SK-N-SH (cell line): ENCODE measurements at regions not wholly inside any gene's neighbourhood (a gene's known extent, or its start where the extent isn't known, plus 50 kb on each side); places are given as distances from the start of the nearest gene placed in this dataset.

Source experiments
- CTCF ChIA-PET: fragments of 300-600, 350-600 bp; formaldehyde crosslinking; extraction: SDS; loops from one replicate; lab custom pipeline; 2021; lab: Yijun Ruan, JAX
- POLR2A ChIA-PET: fragments of 350-600 bp; sonication (Branson Sonifier 250); formaldehyde crosslinking; extraction: SDS; loops from one replicate; lab custom pipeline; 2020; ENCODE audit warnings: antibody characterized with exemption, inconsistent platforms; lab: Yijun Ruan, JAX
- DNase-seq: peaks from one replicate; pipeline ENCODE4 v3.0.0; 2012
- H2AFZ ChIP-seq: fragments of 200-600 bp; sonication (generic); 2 replicates; pipeline ENCODE4 v1.8.1; 2016; ENCODE audit warnings: antibody characterized with exemption, mild to moderate bottlenecking, low read depth
- H3F3A ChIP-seq: fragments of 200-600 bp; sonication (generic); replicated peaks from 2 replicates; pipeline ENCODE3; 2016; ENCODE audit warnings: antibody characterized with exemption, mild to moderate bottlenecking; ENCODE audit not compliant: insufficient read depth
- H3K27ac ChIP-seq, 2 experiments: fragments of 200-500 bp in 1 of 2; fragments of 200-600 bp in 1 of 2; sonication (Bioruptor generic) in 1 of 2; sonication (generic), shearing (Covaris generic) in 1 of 2; 2 replicates each; pipeline versions ENCODE4 v1.5.1 to v1.6.1; 2014 to 2016; ENCODE audit warnings: low read depth in 2 of 2, inconsistent platforms in 1 of 2, low read length in 1 of 2, mild to moderate bottlenecking in 1 of 2, mixed read lengths in 1 of 2
- H3K27me3 ChIP-seq: fragments of 200-600 bp; sonication (generic), shearing (Covaris generic); 2 replicates; pipeline ENCODE4 v1.6.1; 2016; ENCODE audit warnings: mixed run types; ENCODE audit not compliant: insufficient read depth
- H3K36me3 ChIP-seq, 2 experiments: fragments of 200-500 bp in 1 of 2; fragments of 200-600 bp in 1 of 2; sonication (Bioruptor generic) in 1 of 2; sonication (generic) in 1 of 2; replicated peaks in 1 of 2; 2 replicates each; pipeline versions ENCODE3 to v1.5.1; 2014 to 2016; ENCODE audit warnings: low read length in 1 of 2, mild to moderate bottlenecking in 1 of 2; ENCODE audit not compliant: insufficient read depth in 2 of 2, control insufficient read depth in 1 of 2
- H3K4me1 ChIP-seq, 2 experiments: fragments of 200-500 bp in 1 of 2; fragments of 200-600 bp in 1 of 2; sonication (Bioruptor generic) in 1 of 2; sonication (generic), shearing (Covaris generic) in 1 of 2; 2 replicates each; pipeline versions ENCODE4 v1.5.1 to v1.6.1; 2014 to 2016; ENCODE audit warnings: low read depth in 1 of 2, low read length in 1 of 2, mixed run types in 1 of 2; ENCODE audit not compliant: insufficient read depth in 2 of 2, control insufficient read depth in 1 of 2
- H3K4me2 ChIP-seq: fragments of 200-600 bp; sonication (generic), shearing (Covaris generic); 2 replicates; pipeline ENCODE4 v1.6.1; 2017; ENCODE audit warnings: mixed run types
- H3K4me3 ChIP-seq, 2 experiments: fragments of 200-500 bp in 1 of 2; fragments of 200-600 bp in 1 of 2; sonication (Bioruptor generic) in 1 of 2; sonication (generic), shearing (Covaris generic) in 1 of 2; 2 replicates each; pipeline versions ENCODE4 v1.5.1 to v1.8.1; 2014 to 2016; ENCODE audit warnings: low read depth in 2 of 2, inconsistent platforms in 1 of 2, low read length in 1 of 2, mild to moderate bottlenecking in 1 of 2, mixed read lengths in 1 of 2, moderate library complexity in 1 of 2
- H3K79me2 ChIP-seq: fragments of 200-600 bp; sonication (generic); 2 replicates; pipeline ENCODE4 v1.8.1; 2017; ENCODE audit warnings: mild to moderate bottlenecking; ENCODE audit not compliant: insufficient read depth
- H3K9ac ChIP-seq: fragments of 200-600 bp; sonication (generic); 2 replicates; pipeline ENCODE4 v1.6.1; 2017; ENCODE audit warnings: mixed run types
- H3K9me2 ChIP-seq: fragments of 200-600 bp; sonication (generic); 2 replicates; pipeline ENCODE4 v1.6.1; 2017; ENCODE audit warnings: mixed run types
- H3K9me3 ChIP-seq: fragments of 200-600 bp; sonication (generic); 2 replicates; pipeline ENCODE4 v1.6.1; 2017; ENCODE audit warnings: mixed run types, mild to moderate bottlenecking, moderate library complexity
- H4K20me1 ChIP-seq: fragments of 200-600 bp; sonication (generic); 2 replicates; pipeline ENCODE4 v1.6.1; 2017; ENCODE audit warnings: mild to moderate bottlenecking, mixed run types; ENCODE audit not compliant: insufficient read depth
- CTCF ChIP-seq: fragments of 200-600 bp; sonication (generic); IDR thresholded peaks from 2 replicates; pipeline ENCODE4 v1.6.1; 2017; ENCODE audit warnings: antibody characterized with exemption, mild to moderate bottlenecking, moderate library complexity
- ELF1 ChIP-seq: IDR thresholded peaks from 2 replicates; pipeline ENCODE4 v1.4.0; 2012
- FOXJ3 ChIP-seq: sonication (generic); formaldehyde crosslinking; IDR thresholded peaks from 2 replicates; pipeline ENCODE4 v1.5.1; 2020; ENCODE audit warnings: mild to moderate bottlenecking, missing genetic modification reagents
- GATA2 ChIP-seq: sonication (generic); formaldehyde crosslinking; IDR thresholded peaks from 2 replicates; pipeline ENCODE4 v1.5.0; 2020; ENCODE audit warnings: mild to moderate bottlenecking, missing genetic modification reagents
- JUND ChIP-seq: IDR thresholded peaks from 2 replicates; pipeline ENCODE4 v1.4.0; 2012
- MAX ChIP-seq: IDR thresholded peaks from 2 replicates; pipeline ENCODE4 v1.4.0; 2012; ENCODE audit warnings: low read depth
- MEF2A ChIP-seq: IDR thresholded peaks from 2 replicates; pipeline ENCODE4 v1.4.0; 2012; ENCODE audit warnings: low read depth, borderline replicate concordance
- MXI1 ChIP-seq: IDR thresholded peaks from 2 replicates; pipeline ENCODE4 v1.6.1; 2012; ENCODE audit warnings: mild to moderate bottlenecking, low read depth, low read length, improper control_type of control experiment
- POLR2AphosphoS5 ChIP-seq: IDR thresholded peaks from 2 replicates; pipeline ENCODE4 v1.6.1; 2012; ENCODE audit warnings: low read depth, low read length
- RAD21 ChIP-seq: IDR thresholded peaks from 2 replicates; pipeline ENCODE4 v1.6.1; 2012; ENCODE audit warnings: mild to moderate bottlenecking, low read length
- SIN3A ChIP-seq: IDR thresholded peaks from 2 replicates; pipeline ENCODE4 v1.6.1; 2012; ENCODE audit warnings: low read depth, mild to moderate bottlenecking, low read length, moderate library complexity, borderline replicate concordance
- TAF1 ChIP-seq: IDR thresholded peaks from 2 replicates; pipeline ENCODE4 v1.6.1; 2012; ENCODE audit warnings: low read depth, mild to moderate bottlenecking, low read length, moderate library complexity, borderline replicate concordance
- TCF12 ChIP-seq: IDR thresholded peaks from 2 replicates; pipeline ENCODE4 v1.4.0; 2012
- TEAD4 ChIP-seq: IDR thresholded peaks from 2 replicates; pipeline ENCODE4 v1.4.0; 2012; ENCODE audit warnings: mild to moderate bottlenecking, borderline replicate concordance; ENCODE audit not compliant: insufficient read depth
- USF2 ChIP-seq: fragments of 150-350 bp; IDR thresholded peaks from 2 replicates; pipeline ENCODE4 v1.6.1; 2017; ENCODE audit warnings: antibody characterized with exemption, low read length, low read depth, borderline replicate concordance
- YY1 ChIP-seq: IDR thresholded peaks from 2 replicates; pipeline ENCODE4 v1.4.0; 2012; ENCODE audit warnings: low read depth, mild to moderate bottlenecking
- WGBS: methylation state at CpG from one replicate; pipeline ENCODE4 v1.1.6; 2017; ENCODE audit warnings: low lambda C conversion rate; 5-methylcytosine and 5-hydroxymethylcytosine counted together
- TF ChIP-seq, protein P1 (sequence below): IDR thresholded peaks from 2 replicates; pipeline ENCODE4 v1.6.1; 2012; ENCODE audit warnings: mild to moderate bottlenecking, low read depth, low read length, moderate library complexity

DNA sequence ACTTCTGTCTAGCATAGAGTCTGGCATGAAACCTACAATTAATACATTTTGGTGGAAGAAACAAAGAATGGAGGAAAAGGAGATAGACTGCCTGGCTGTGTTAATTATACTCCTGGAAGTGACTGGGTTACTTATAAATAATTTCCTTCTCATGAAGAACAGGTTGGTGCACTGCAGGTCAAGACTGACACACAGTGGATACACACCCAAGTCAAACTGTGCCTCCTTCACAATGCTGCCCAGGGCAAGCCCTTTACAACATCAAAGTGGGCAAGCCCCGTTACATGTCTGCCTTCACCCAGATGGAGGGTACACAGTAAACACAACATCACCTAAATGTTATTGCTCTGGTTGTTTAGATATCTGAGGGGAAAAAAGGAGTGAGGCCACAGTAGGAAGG, 83.7 kb upstream of the KCNA4 start:
- CTCF ChIA-PET = no interaction called here
- 8% methylated on average over 1 of the region's 1 CpG for WGBS

More for the DNA sequence above, 83.7 kb upstream of the KCNA4 start:
- no peaks in the 10 kb centered on the region for H3K79me2 ChIP-seq
- H3K4me3 ChIP-seq = no peak overlapping the region
- no peaks in the 10 kb centered on the region for H3F3A ChIP-seq
- H3K4me1 ChIP-seq = no peaks in the 10 kb centered on the region
- H3K36me3 ChIP-seq = no peaks in the 10 kb centered on the region
- H3K9me2 ChIP-seq = no peaks in the 10 kb centered on the region
- H3K27ac ChIP-seq = no peak overlapping the region
- H3K4me2 ChIP-seq = no peak overlapping the region
- no peaks in the 10 kb centered on the region for H3K27me3 ChIP-seq
- POLR2A ChIA-PET = no interaction called here
- H2AFZ ChIP-seq = no peak overlapping the region
- no peak overlapping the region for H3K9ac ChIP-seq
- no peaks in the 10 kb centered on the region for H3K9me3 ChIP-seq
- TF ChIP-seq SIN3A = no peak
- TF ChIP-seq GATA2 (CRISPR knock-in tag) = no peak
- no peak for TF ChIP-seq USF2
- TF ChIP-seq MXI1 = no peak
- TF ChIP-seq TCF12 = no peak
- no peak for TF ChIP-seq CTCF
- TF ChIP-seq MAX = no peak
- TF ChIP-seq RAD21 = no peak
- no peak for TF ChIP-seq MEF2A
- no peak for TF ChIP-seq TEAD4
- no peak for TF ChIP-seq FOXJ3 (CRISPR knock-in tag)
- no peak for TF ChIP-seq YY1
- TF ChIP-seq, protein P1, sequence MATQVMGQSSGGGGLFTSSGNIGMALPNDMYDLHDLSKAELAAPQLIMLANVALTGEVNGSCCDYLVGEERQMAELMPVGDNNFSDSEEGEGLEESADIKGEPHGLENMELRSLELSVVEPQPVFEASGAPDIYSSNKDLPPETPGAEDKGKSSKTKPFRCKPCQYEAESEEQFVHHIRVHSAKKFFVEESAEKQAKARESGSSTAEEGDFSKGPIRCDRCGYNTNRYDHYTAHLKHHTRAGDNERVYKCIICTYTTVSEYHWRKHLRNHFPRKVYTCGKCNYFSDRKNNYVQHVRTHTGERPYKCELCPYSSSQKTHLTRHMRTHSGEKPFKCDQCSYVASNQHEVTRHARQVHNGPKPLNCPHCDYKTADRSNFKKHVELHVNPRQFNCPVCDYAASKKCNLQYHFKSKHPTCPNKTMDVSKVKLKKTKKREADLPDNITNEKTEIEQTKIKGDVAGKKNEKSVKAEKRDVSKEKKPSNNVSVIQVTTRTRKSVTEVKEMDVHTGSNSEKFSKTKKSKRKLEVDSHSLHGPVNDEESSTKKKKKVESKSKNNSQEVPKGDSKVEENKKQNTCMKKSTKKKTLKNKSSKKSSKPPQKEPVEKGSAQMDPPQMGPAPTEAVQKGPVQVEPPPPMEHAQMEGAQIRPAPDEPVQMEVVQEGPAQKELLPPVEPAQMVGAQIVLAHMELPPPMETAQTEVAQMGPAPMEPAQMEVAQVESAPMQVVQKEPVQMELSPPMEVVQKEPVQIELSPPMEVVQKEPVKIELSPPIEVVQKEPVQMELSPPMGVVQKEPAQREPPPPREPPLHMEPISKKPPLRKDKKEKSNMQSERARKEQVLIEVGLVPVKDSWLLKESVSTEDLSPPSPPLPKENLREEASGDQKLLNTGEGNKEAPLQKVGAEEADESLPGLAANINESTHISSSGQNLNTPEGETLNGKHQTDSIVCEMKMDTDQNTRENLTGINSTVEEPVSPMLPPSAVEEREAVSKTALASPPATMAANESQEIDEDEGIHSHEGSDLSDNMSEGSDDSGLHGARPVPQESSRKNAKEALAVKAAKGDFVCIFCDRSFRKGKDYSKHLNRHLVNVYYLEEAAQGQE = no peak
- no peak for TF ChIP-seq TAF1
- no peak for TF ChIP-seq POLR2AphosphoS5
- TF ChIP-seq ELF1 = no peak
- no peak for TF ChIP-seq JUND
- no peak for DNase-seq
- no peaks in the 10 kb centered on the region for H4K20me1 ChIP-seq
